ENCODE measurements at regions not wholly inside any gene's neighbourhood (a gene's known extent, or its start where the extent isn't known, plus 50 kb on each side); places are given as distances from the start of the nearest gene placed in this dataset.
"Not testable (repeated sequence)": the region's sequence is repeated elsewhere in the genome, so short reads cannot be mapped to it uniquely, and the experiment has no call there.

DNA sequence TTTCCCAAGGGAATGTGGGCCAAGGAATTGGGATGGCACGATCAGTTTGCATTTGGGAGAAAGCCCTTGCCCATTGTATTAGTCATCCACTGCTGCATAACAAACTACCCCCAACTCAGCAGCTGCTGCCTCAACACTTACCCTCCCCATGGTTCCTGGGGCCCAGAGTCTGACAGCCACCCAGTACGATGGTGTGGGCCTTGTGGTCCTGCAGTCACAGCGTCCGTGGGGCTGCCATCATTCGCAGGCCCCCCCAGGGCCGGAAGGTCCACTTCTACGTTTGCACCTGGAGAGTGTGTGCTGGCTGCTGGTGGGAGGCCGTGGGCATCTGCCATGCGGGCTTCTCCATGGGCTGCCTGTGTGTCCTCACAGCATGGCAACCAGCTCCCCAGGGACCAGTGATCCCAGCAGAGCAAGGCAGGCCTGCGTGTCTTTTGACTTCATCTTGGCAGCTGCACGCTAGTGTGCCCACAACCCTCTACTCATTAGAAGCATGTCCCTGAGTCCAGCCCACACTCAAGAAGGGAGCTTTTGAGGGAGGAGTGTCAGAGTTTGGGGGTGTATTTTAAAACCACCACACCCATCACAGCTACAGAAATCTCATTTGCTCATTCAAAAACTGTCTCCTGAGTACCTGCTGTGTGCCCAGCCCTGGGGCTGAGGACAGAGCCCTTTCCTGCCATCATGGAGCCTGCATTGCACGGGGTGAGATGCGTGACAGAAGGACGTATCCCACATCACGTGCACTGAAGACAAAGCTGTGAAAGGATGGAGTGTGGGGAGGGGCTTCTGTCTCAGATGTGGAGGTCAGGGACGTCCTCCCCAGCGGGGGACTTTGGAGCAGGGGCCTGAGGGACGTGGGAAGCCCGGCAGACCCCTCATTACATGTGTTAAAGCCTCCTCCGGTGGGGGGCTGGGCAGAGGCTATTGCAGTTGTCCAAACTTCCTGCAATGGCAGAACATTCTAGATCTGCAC lies 185.0 kb upstream of the ZNF469 start:
- Histone ChIP-seq H3K36me3 (no peaks in the 10 kb centered on the region), H3K4me3 (no peak overlapping the region), H3K9me3 (no peaks in the 10 kb centered on the region), H3K27ac (no peak overlapping the region), H3K27me3 (peaks cover 4% of the 10 kb centered on the region), H3K4me1 (no peaks in the 10 kb centered on the region)
- no peak for ATAC-seq
- TF ChIP-seq POLR2AphosphoS5 (IDR thresholded peaks at IDR 0.05) (no peak), POLR2A (IDR thresholded peaks at IDR 0.05) (no peak), EP300 (IDR thresholded peaks at IDR 0.05) (no peak)
- TF ChIP-seq, protein P1, sequence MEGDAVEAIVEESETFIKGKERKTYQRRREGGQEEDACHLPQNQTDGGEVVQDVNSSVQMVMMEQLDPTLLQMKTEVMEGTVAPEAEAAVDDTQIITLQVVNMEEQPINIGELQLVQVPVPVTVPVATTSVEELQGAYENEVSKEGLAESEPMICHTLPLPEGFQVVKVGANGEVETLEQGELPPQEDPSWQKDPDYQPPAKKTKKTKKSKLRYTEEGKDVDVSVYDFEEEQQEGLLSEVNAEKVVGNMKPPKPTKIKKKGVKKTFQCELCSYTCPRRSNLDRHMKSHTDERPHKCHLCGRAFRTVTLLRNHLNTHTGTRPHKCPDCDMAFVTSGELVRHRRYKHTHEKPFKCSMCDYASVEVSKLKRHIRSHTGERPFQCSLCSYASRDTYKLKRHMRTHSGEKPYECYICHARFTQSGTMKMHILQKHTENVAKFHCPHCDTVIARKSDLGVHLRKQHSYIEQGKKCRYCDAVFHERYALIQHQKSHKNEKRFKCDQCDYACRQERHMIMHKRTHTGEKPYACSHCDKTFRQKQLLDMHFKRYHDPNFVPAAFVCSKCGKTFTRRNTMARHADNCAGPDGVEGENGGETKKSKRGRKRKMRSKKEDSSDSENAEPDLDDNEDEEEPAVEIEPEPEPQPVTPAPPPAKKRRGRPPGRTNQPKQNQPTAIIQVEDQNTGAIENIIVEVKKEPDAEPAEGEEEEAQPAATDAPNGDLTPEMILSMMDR (IDR thresholded peaks at IDR 0.05): no peak
- WGBS, 2 donors (ENCODE audit: low coverage in 1 of 2): 85 to 100% methylated on average over 2 to 3 of the region's 20 CpGs

DNA sequence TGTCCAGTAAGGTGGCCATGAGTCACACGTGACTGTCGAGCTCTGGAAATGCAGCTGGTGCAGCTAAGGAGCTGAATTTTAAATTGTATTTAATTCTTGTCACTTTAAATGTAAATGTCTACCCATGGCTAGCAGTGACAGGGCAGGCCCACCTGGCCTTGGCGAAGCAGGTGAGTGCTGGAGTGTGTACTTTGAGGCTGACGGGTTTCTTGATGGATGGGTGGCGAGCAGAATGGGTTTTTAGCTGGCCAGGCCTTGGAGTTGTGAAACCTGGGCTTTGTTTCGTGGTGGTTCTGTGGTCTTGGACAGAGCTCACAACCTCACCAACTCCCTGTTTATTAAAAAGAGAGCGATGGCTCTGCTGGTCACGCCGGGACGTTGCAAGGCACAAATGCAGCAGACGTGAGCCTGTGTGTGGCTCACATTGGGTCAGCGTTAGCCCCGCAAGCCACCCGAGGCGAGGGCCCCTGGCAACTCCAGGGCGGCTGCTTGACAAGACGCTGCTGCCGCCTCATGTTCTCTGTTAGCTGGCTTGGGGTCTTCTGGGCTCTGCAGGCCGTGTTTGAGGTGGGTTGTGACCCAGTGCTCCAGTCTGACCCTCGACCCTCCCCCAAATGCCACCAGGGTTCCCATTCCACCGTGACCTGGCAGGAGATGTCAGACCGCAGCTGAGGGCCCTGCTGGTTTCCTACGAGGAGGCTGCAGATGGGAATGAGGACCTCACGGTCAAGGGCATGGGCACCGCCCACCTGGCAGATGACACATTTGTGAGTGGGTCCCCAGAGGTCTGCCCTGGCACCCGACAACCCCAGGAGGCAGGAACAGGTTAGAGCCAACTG lies 184.1 kb upstream of the ZNF469 start:
- H3K27me3 ChIP-seq, H3K27ac ChIP-seq, H3K4me1 ChIP-seq, H3K9me3 ChIP-seq, H3K36me3 ChIP-seq, ATAC-seq, H3K4me3 ChIP-seq: not testable (repeated sequence)
- no CpG with 5 or more reads among the region's 26 CpGs for WGBS, 2 donors (ENCODE audit: low coverage in 1 of 2)

DNA sequence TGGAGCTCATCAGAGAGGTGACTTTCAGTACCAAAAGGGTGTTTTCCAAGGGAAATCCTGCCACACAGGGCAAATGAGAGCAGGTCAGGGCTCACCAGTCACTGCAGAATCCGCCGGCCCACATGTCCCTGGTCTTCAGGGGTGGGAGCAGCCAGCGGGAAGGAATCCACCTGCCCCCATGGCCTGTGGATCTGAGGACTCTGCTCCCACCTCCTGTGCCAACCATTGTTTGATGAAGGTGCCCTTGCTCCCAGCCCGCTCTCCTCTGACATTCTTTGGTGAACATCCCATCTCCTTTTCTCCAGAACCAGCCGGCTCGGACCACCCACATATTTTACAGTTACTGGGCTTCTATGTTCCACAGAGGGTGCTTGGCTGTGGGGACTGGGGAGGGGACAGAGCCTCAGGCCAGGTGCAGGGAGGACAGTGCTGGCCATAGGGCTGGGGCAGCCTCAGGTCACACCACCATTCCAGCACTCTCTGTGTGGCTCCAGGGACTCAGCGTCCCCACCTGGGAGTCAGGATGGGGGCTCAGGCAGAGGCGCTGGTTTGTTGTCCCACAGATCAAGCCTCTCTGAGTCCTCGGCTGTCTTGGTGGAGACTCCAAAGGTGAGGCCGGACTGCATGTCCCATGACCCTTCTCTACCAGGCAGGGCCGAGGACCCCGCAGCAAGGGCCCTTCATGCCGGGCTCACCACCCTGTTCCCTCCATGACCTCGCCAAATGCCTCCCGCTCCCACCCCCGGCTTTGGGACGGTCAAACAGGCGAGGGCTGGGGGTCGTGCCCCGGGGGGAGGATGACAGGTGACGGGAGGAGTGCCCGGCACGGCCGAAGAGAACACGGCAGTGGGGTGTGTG lies 183.2 kb upstream of the ZNF469 start:
- 100% methylated on average over 1 of the region's 25 CpGs; no CpG with 5 or more reads in 1 of the 2 donors for WGBS, 2 donors (ENCODE audit: low coverage in 1 of 2)
- H3K36me3 ChIP-seq, H3K9me3 ChIP-seq, H3K27ac ChIP-seq, H3K4me1 ChIP-seq, ATAC-seq, H3K4me3 ChIP-seq, H3K27me3 ChIP-seq: not testable (repeated sequence)

DNA sequence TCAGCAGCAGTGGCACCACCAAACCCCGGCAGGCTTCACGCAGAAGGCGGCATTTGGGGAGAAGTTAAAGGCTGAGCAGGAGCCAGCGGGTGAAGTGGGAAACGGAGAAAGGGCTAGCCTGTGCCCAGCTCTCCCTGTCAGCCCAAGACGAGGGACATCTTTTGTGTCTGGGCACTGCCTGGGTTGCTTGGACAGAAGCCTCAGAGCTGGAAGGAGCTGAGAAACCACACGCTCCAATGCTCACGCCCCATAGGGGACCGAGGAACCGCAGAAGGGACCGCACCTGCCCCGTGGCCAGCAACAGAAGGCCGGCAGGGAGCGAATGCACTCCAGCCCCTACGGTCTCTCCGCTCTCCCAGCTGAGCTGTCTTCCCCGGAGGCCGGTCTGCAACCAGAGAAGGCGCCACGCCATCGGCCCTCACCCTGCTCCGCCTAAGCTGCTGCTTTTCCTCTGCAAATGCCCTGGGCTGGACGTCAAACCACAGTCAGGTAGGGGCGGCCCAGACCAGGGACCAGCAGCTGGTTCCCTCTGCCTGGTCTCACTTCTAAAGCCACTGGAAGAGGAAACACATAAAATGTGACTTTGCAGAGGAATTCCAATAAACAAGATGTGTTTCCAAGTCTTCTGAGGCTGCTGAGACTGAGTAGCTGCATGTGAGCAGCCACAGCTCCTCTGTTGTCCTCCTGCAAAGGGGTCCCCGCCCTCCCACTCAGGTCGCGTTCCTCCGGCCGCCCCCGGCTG lies 182.4 kb upstream of the ZNF469 start:
- WGBS, 2 donors (ENCODE audit: low coverage in 1 of 2): 76% methylated on average over 5 of the region's 30 CpGs; no CpG with 5 or more reads in 1 of the 2 donors
- H3K9me3 ChIP-seq, H3K27ac ChIP-seq, H3K4me3 ChIP-seq, H3K4me1 ChIP-seq, H3K27me3 ChIP-seq, H3K36me3 ChIP-seq, ATAC-seq: not testable (repeated sequence)

DNA sequence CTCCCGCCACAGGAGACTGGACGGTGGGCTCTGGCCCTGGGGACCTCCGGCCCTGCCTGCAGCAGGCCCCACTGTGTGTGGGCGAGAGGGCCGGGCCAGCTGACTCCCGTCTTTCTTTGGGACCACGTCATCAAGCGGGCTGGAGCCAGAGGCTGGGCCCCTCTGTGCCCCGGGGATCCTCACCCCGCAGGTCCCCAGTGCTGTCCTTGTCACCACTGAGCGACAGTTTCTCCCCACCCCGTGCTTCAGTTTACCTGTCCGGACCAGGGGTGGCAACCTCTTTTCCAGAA lies 181.9 kb upstream of the ZNF469 start:
- no peaks in the 10 kb centered on the region for H3K9me3 ChIP-seq
- H3K27ac ChIP-seq: no peak overlapping the region
- no peak for ATAC-seq
- no peak overlapping the region for H3K4me3 ChIP-seq
- no peaks in the 10 kb centered on the region for H3K4me1 ChIP-seq
- no peaks in the 10 kb centered on the region for H3K36me3 ChIP-seq
- peaks cover 4% of the 10 kb centered on the region for H3K27me3 ChIP-seq
- no peak for TF ChIP-seq EP300 (IDR thresholded peaks at IDR 0.05)
- TF ChIP-seq POLR2AphosphoS5 (IDR thresholded peaks at IDR 0.05): no peak
- TF ChIP-seq, protein P1 (IDR thresholded peaks at IDR 0.05): no peak
- WGBS, 2 donors (ENCODE audit: low coverage in 1 of 2): no CpG with 5 or more reads among the region's 13 CpGs

DNA sequence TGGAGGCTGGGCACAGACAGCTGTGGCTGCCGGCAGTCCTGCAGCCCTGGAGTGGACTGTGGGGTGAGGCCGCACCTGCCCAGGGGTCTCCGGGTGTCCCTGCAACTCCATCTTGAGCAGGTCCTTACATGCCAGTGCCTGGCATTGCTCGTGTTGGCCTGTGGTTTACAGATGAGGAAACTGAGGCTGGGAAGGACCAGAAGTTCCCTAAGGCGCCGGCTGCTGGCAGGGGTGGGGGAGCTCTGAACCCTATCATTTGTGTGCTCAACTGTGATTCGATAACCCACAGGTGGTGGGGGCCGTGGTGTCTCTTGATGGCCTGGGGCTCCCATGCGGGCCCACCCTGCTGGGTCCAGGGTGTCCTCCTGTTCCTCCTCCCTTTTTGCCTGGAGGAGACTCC lies 181.1 kb upstream of the ZNF469 start:
- ATAC-seq, H3K4me3 ChIP-seq, H3K9me3 ChIP-seq, H3K27ac ChIP-seq, H3K36me3 ChIP-seq, H3K4me1 ChIP-seq, H3K27me3 ChIP-seq: not testable (repeated sequence)
- 77% methylated on average over 4 of the region's 9 CpGs; no CpG with 5 or more reads in 1 of the 2 donors for whole genome bisulfite sequencing, 2 donors (ENCODE audit: low coverage in 1 of 2)
